Activated naive CD4-positive, alpha-beta T cell (primary cell): ENCODE measurements at regions not wholly inside any gene's neighbourhood (a gene's known extent, or its start where the extent isn't known, plus 50 kb on each side); places are given as distances from the start of the nearest gene placed in this dataset.
"Not testable (repeated sequence)": the region's sequence is repeated elsewhere in the genome, so short reads cannot be mapped to it uniquely, and the experiment has no call there.

ENCODE experiments used
- DNase-seq, 4 experiments: peaks; one replicate each; lab custom pipeline; 2025; lab: John Stamatoyannopoulos, UW

GRCh38 chr3:157920822-157921700 is 185.2 kb downstream of the SHOX2 start:
- DNase-seq, result no peak

GRCh38 chr3:157919319-157919887 is 186.8 kb downstream of the SHOX2 start:
- no peak for DNase-seq

GRCh38 chr3:157918402-157918801 is 187.8 kb downstream of the SHOX2 start:
- DNase-seq, result no peak

GRCh38 chr3:157916672-157917071 is 189.5 kb downstream of the SHOX2 start:
- DNase-seq, result no peak

- DNase-seq, result no peak
These were observed 191.3 kb downstream of the SHOX2 start for GRCh38 chr3:157914882-157915281.

- no peak for DNase-seq
These were observed 192.5 kb downstream of the SHOX2 start for GRCh38 chr3:157913741-157914150.

GRCh38 chr3:157912514-157913451 is 193.4 kb downstream of the SHOX2 start:
- DNase-seq, result no peak

GRCh38 chr3:157906627-157907026 is 199.6 kb downstream of the SHOX2 start:
- DNase-seq, result no peak

GRCh38 chr3:157905885-157906284 is 200.3 kb downstream of the SHOX2 start:
- DNase-seq, result no peak

- not testable (repeated sequence) for DNase-seq
These were observed 203.5 kb downstream of the SHOX2 start for GRCh38 chr3:157902680-157903079.

GRCh38 chr3:157888040-157888439 is 218.2 kb downstream of the SHOX2 start:
- DNase-seq, result no peak

- DNase-seq, result no peak
These were observed 229.7 kb downstream of the SHOX2 start for GRCh38 chr3:157876556-157876955.

- DNase-seq, result no peak
These were observed 233.3 kb downstream of the SHOX2 start for GRCh38 chr3:157872902-157873301.

GRCh38 chr3:157871838-157872460 is 234.3 kb downstream of the SHOX2 start:
- DNase-seq, result no peak

GRCh38 chr3:157871248-157871647 is 235.0 kb downstream of the SHOX2 start:
- no peak for DNase-seq

- no peak for DNase-seq
These were observed 237.3 kb downstream of the SHOX2 start for GRCh38 chr3:157868946-157869345.

- no peak for DNase-seq
These were observed 238.0 kb downstream of the SHOX2 start for GRCh38 chr3:157868196-157868595.

GRCh38 chr3:157865352-157866000 is 240.7 kb downstream of the SHOX2 start:
- DNase-seq, result peak in 2 of 4 experiments; percentile 3 to 6

- no peak for DNase-seq
These were observed 245.0 kb downstream of the SHOX2 start for GRCh38 chr3:157861076-157861765.

GRCh38 chr3:157859541-157859940 is 246.7 kb downstream of the SHOX2 start:
- no peak for DNase-seq

- no peak for DNase-seq
These were observed 247.4 kb downstream of the SHOX2 start for GRCh38 chr3:157858821-157859220.
